Tibial artery (tissue), 4 donors: ENCODE measurements at regions not wholly inside any gene's neighbourhood (a gene's known extent, or its start where the extent isn't known, plus 50 kb on each side); places are given as distances from the start of the nearest gene placed in this dataset.

Source experiments
- DNase-seq, 2 donors: peaks; one replicate each; pipeline ENCODE4 v3.0.0-alpha.2; 2019
- H3K27ac ChIP-seq, 2 donors: fragments of 200-600 bp; sonication (generic) in 1 of 2; 1 replicate in 1 of 2; 2 replicates in 1 of 2; pipeline ENCODE4 v1.5.1; 2018 to 2019; ENCODE audit warnings: mild to moderate bottlenecking in 1 of 2
- H3K27me3 ChIP-seq, 2 donors: fragments of 200-600 bp; sonication (generic) in 1 of 2; one replicate each; pipeline versions ENCODE4 v1.5.1 to v1.6.0; 2016 to 2019
- H3K36me3 ChIP-seq, 3 donors: fragments of 200-600 bp; sonication (generic) in 2 of 3; one replicate each; pipeline ENCODE4 v1.5.1; 2016 to 2019; ENCODE audit warnings: mild to moderate bottlenecking in 2 of 3
- H3K4me1 ChIP-seq, 4 donors: fragments of 200-600 bp; sonication (generic) in 2 of 4; 1 replicate in 3 of 4; 2 replicates in 1 of 4; pipeline ENCODE4 v1.5.1; 2016 to 2019
- H3K4me3 ChIP-seq, 2 donors: fragments of 200-600 bp; sonication (generic) in 1 of 2; 1 replicate in 1 of 2; 2 replicates in 1 of 2; pipeline ENCODE4 v1.5.1; 2018 to 2019; ENCODE audit warnings: mild to moderate bottlenecking in 2 of 2
- H3K9me3 ChIP-seq, 3 donors: fragments of 200-600 bp; sonication (generic) in 1 of 3; one replicate each; pipeline ENCODE4 v1.5.1; 2016 to 2019
- intact Hi-C: fragments of 100-400 bp; cut with DNase I; formaldehyde crosslinking; loops from one replicate; pipeline ENCODE4 v1.15.0; 2023; ENCODE audit warnings: low total_unique reads
- TF ChIP-seq, protein P1 (sequence below), 2 experiments: fragments of 200-600 bp in 1 of 2; fragments of 450-650 bp in 1 of 2; IDR thresholded peaks; one replicate each; pipeline ENCODE4 v1.5.1; 2017 to 2019; ENCODE audit warnings: antibody characterized with exemption in 2 of 2, mild to moderate bottlenecking in 1 of 2, moderate library complexity in 1 of 2

DNA sequence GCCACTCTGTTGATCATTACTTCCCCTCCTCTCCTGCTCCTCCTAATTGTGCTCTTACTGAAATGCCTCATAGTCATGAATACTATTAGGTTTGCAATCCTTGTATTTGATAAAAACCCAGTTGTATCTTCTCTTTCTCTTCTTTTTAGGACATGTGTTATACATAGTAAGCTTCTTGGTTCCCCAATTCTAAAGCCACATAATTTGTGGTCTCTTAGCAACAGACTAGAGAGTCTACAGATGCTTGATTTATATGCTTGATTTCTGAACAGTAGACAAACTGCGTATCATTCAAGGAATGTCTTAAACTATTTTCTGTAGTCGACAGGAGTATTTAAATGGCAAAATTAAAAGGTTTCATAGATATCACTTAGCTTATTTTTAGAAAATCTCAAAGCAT lies 1598.9 kb downstream of the PLA2G4A start:
- no peaks in the 10 kb centered on the region for H3K4me1 ChIP-seq
- H3K27ac ChIP-seq = no peak overlapping the region
- no peaks in the 10 kb centered on the region for H3K9me3 ChIP-seq
- no peaks in the 10 kb centered on the region for H3K27me3 ChIP-seq
- TF ChIP-seq, protein P1, sequence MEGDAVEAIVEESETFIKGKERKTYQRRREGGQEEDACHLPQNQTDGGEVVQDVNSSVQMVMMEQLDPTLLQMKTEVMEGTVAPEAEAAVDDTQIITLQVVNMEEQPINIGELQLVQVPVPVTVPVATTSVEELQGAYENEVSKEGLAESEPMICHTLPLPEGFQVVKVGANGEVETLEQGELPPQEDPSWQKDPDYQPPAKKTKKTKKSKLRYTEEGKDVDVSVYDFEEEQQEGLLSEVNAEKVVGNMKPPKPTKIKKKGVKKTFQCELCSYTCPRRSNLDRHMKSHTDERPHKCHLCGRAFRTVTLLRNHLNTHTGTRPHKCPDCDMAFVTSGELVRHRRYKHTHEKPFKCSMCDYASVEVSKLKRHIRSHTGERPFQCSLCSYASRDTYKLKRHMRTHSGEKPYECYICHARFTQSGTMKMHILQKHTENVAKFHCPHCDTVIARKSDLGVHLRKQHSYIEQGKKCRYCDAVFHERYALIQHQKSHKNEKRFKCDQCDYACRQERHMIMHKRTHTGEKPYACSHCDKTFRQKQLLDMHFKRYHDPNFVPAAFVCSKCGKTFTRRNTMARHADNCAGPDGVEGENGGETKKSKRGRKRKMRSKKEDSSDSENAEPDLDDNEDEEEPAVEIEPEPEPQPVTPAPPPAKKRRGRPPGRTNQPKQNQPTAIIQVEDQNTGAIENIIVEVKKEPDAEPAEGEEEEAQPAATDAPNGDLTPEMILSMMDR (IDR thresholded peaks at IDR 0.05) = no peak
- no peaks in the 10 kb centered on the region for H3K36me3 ChIP-seq
- no peak for DNase-seq
- no peak overlapping the region for H3K4me3 ChIP-seq
- intact Hi-C loops = no loop called here

DNA sequence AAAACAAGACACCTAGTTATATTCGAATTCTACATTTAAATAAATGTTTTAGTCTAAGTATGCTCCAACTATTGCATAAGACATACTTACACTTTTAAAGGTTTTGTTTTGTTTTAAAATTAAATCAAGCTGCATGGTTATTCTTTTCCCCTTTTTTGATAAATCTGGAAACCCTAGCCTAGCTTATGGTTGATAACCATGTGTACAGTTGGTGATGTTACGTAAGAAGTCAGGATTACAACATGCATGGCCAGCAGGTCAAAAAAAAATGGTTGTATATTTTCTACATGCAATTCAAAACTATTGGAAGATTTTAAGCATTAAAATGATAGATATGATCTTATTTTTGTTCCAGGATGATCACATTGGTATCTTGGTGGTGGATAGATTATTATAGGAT lies 1600.6 kb downstream of the PLA2G4A start:
- intact Hi-C loops = no loop called here
- H3K9me3 ChIP-seq = no peaks in the 10 kb centered on the region
- no peaks in the 10 kb centered on the region for H3K36me3 ChIP-seq
- TF ChIP-seq, protein P1 (IDR thresholded peaks at IDR 0.05) = no peak
- H3K4me1 ChIP-seq = no peaks in the 10 kb centered on the region
- H3K27ac ChIP-seq = no peak overlapping the region
- no peaks in the 10 kb centered on the region for H3K27me3 ChIP-seq
- DNase-seq = no peak
- no peak overlapping the region for H3K4me3 ChIP-seq

DNA sequence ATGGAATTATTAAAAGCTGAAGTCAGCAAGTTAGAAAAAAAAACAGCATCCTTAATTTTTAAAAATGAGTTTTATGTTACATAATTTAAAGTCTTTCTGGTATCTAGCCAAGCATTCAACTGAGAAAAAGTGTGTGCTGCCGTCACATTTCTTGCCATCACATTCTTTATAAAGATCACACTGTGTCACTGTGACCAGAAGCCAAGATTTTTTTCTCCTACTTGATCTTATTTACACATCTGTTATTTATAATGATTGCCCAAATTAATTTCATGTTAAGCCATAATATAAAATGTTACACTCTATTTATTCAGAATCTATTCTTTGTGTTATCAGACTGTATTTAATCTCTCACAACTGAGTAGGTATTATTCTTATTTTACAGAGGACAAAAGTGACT lies 1603.7 kb downstream of the PLA2G4A start:
- TF ChIP-seq, protein P1 (IDR thresholded peaks at IDR 0.05) = no peak
- Histone ChIP-seq H3K36me3 (no peaks in the 10 kb centered on the region), H3K27me3 (no peaks in the 10 kb centered on the region), H3K27ac (no peak overlapping the region), H3K4me1 (no peaks in the 10 kb centered on the region), H3K4me3 (no peak overlapping the region), H3K9me3 (no peaks in the 10 kb centered on the region)
- DNase-seq = no peak
- intact Hi-C loops = no loop called here

DNA sequence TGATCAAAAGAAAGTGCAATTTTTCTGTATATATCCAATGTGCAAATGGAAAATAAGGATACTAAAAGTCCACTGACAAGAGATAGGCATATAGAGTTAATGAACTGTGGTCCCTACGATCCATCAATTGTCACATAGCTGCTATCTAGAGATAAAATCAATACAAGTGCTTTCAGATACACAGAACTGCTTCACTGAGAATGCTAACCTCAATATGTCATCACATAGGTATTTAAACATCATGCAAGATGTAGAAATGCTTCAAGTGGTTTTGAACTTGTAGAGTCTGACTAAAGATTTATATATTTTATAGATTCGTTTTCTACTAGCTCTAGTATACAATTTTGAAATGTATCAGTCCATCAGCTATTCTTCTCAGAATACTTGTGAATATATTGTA lies 1604.7 kb downstream of the PLA2G4A start:
- no peak for DNase-seq
- intact Hi-C loops = no loop called here
- H3K4me1 ChIP-seq = no peaks in the 10 kb centered on the region
- no peaks in the 10 kb centered on the region for H3K9me3 ChIP-seq
- H3K4me3 ChIP-seq = no peak overlapping the region
- H3K36me3 ChIP-seq = no peaks in the 10 kb centered on the region
- no peaks in the 10 kb centered on the region for H3K27me3 ChIP-seq
- TF ChIP-seq, protein P1 (IDR thresholded peaks at IDR 0.05) = no peak
- H3K27ac ChIP-seq = no peak overlapping the region

DNA sequence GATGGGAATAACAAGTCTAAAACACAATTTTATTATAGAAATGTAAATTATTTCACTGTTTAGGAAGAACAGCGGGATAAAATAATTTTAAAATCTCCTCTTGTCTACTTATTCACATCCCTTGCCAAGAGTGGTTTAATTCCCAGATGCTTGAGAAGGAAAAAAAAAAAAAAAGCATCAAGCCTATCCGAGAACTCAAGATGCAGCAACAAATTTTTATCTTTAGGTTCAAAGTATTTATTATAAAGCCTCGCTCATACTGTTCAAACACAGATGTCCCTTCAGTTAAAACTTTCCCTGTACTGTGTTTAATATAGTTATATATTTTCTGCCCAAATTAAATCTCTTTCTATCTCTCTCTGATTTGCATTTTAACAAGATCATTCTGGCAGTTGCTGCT lies 1615.8 kb downstream of the PLA2G4A start:
- H3K9me3 ChIP-seq = no peaks in the 10 kb centered on the region
- no peaks in the 10 kb centered on the region for H3K27me3 ChIP-seq
- intact Hi-C loops = no loop called here
- TF ChIP-seq, protein P1 (IDR thresholded peaks at IDR 0.05) = no peak
- no peaks in the 10 kb centered on the region for H3K4me1 ChIP-seq
- DNase-seq = no peak
- no peak overlapping the region for H3K4me3 ChIP-seq
- no peak overlapping the region for H3K27ac ChIP-seq
- H3K36me3 ChIP-seq = no peaks in the 10 kb centered on the region

DNA sequence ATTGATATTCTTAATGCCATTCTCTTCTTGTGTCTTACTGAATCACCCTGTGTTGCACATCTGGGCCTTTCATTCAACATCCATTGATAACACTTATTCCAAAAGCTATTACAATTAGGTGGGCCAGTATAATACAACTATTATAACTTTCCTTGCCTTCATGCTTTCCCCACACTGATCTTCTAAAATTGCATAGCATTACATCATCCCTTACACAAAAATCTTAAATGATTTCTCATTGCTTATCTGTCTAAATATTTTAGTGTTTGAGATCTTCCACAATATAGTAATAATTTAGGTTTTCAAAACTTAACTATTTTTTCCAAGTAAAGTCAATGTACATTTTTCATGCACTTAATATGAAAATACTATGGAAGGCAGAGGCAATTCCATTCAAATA lies 1634.1 kb downstream of the PLA2G4A start:
- no peaks in the 10 kb centered on the region for H3K36me3 ChIP-seq
- intact Hi-C loops = no loop called here
- H3K4me3 ChIP-seq = no peak overlapping the region
- no peaks in the 10 kb centered on the region for H3K27me3 ChIP-seq
- DNase-seq = no peak
- TF ChIP-seq, protein P1 (IDR thresholded peaks at IDR 0.05) = no peak
- no peaks in the 10 kb centered on the region for H3K9me3 ChIP-seq
- no peak overlapping the region for H3K27ac ChIP-seq
- H3K4me1 ChIP-seq = no peaks in the 10 kb centered on the region
